GM23338 (cell line): ENCODE measurements at regions not wholly inside any gene's neighbourhood (a gene's known extent, or its start where the extent isn't known, plus 50 kb on each side); places are given as distances from the start of the nearest gene placed in this dataset.

Experiments used
- ATAC-seq: fragments of 200-7000 bp; cut with Tn5 transposase; 3 replicates; pipeline ENCODE4 v1.9.1; 2020
- DNase-seq: peaks from one replicate; pipeline ENCODE4 v3.0.0-alpha.2; 2015; ENCODE audit warnings: low spot score
- H2AFZ ChIP-seq: fragments of 200-600 bp; sonication (generic); 2 replicates; pipeline ENCODE4 v1.8.0; 2016; ENCODE audit warnings: antibody characterized with exemption, mild to moderate bottlenecking, moderate library complexity
- H3F3A ChIP-seq: fragments of 200-600 bp; sonication (generic); replicated peaks from 2 replicates; pipeline ENCODE4 v1.8.0; 2017; ENCODE audit warnings: antibody characterized with exemption, mixed run types, low read depth
- H3K27ac ChIP-seq: fragments of 200-600 bp; sonication (generic); 2 replicates; pipeline ENCODE4 v1.6.1; 2016; ENCODE audit warnings: low read depth
- H3K27me3 ChIP-seq: fragments of 200-600 bp; sonication (generic); 2 replicates; pipeline ENCODE4 v1.8.0; 2016; ENCODE audit warnings: mild to moderate bottlenecking, mixed run types, moderate library complexity; ENCODE audit not compliant: insufficient read depth
- H3K36me3 ChIP-seq: fragments of 200-600 bp; sonication (generic); 2 replicates; pipeline ENCODE4 v1.8.0; 2016; ENCODE audit warnings: mild to moderate bottlenecking; ENCODE audit not compliant: insufficient read depth
- H3K4me1 ChIP-seq: fragments of 200-600 bp; sonication (generic); 2 replicates; pipeline ENCODE4 v1.8.0; 2016; ENCODE audit warnings: mild to moderate bottlenecking, moderate library complexity; ENCODE audit not compliant: insufficient read depth
- H3K4me2 ChIP-seq: fragments of 200-600 bp; sonication (generic); 2 replicates; pipeline ENCODE4 v1.7.1; 2017; ENCODE audit warnings: mixed run types
- H3K4me3 ChIP-seq: fragments of 200-600 bp; sonication (generic); 2 replicates; pipeline ENCODE4 v1.6.1; 2016; ENCODE audit warnings: mixed run types
- H3K79me2 ChIP-seq: fragments of 200-600 bp; sonication (generic); replicated peaks from 2 replicates; pipeline ENCODE4 v1.8.0; 2017; ENCODE audit warnings: mild to moderate bottlenecking; ENCODE audit not compliant: insufficient read depth
- H3K9me2 ChIP-seq: fragments of 200-600 bp; sonication (generic); 2 replicates; pipeline ENCODE4 v1.8.0; 2017; ENCODE audit not compliant: insufficient read depth
- H4K20me1 ChIP-seq: fragments of 200-600 bp; sonication (generic); replicated peaks from 2 replicates; pipeline ENCODE4 v1.8.0; 2017; ENCODE audit warnings: mild to moderate bottlenecking; ENCODE audit not compliant: insufficient read depth
- H3K27ac Mint-ChIP-seq: 2 replicates; pipeline ENCODE4 v1.8.0; 2020; ENCODE audit warnings: inconsistent platforms, mild to moderate bottlenecking, moderate library complexity, mixed read lengths
- H3K27me3 Mint-ChIP-seq: 3 replicates; pipeline ENCODE4 v1.8.0; 2022; ENCODE audit warnings: low read depth, mild to moderate bottlenecking, moderate library complexity, mixed read lengths, inconsistent platforms; ENCODE audit not compliant: insufficient read depth, poor library complexity
- H3K36me3 Mint-ChIP-seq: 3 replicates; pipeline ENCODE4 v1.8.0; 2021; ENCODE audit warnings: low read depth, mild to moderate bottlenecking, inconsistent platforms, moderate library complexity, mixed read lengths
- H3K4me1 Mint-ChIP-seq: 3 replicates; pipeline ENCODE4 v1.8.0; 2020; ENCODE audit warnings: mild to moderate bottlenecking, inconsistent platforms, mixed read lengths
- H3K4me3 Mint-ChIP-seq: 3 replicates; pipeline ENCODE4 v1.8.0; 2021; ENCODE audit warnings: moderate library complexity, mild to moderate bottlenecking, inconsistent platforms, mixed read lengths
- H3K9me3 Mint-ChIP-seq: 3 replicates; pipeline ENCODE4 v1.8.0; 2020; ENCODE audit warnings: moderate library complexity, mild to moderate bottlenecking, inconsistent platforms, mixed read lengths
- EZH2phosphoT487 ChIP-seq: fragments of 200-600 bp; sonication (generic); IDR thresholded peaks from one replicate; pipeline ENCODE4 v1.8.1; 2018; ENCODE audit warnings: antibody characterized with exemption; ENCODE audit not compliant: unreplicated experiment
- NANOG ChIP-seq: IDR thresholded peaks from 2 replicates; pipeline ENCODE4 v1.6.1; 2016; ENCODE audit warnings: antibody characterized with exemption, borderline replicate concordance
- POLR2AphosphoS5 ChIP-seq: IDR thresholded peaks from 2 replicates; pipeline ENCODE4 v1.6.1; 2016; ENCODE audit warnings: antibody characterized with exemption, low read depth
- STAT1 ChIP-seq: IDR thresholded peaks from one replicate; pipeline ENCODE4 v1.6.1; 2016; ENCODE audit warnings: antibody characterized with exemption; ENCODE audit not compliant: unreplicated experiment
- ZNF114 ChIP-seq: fragments of 250-450 bp; sonication (Bioruptor Pico); IDR thresholded peaks from 2 replicates; pipeline ENCODE4 v1.5.0; 2020; ENCODE audit warnings: mild to moderate bottlenecking, moderate library complexity
- TF ChIP-seq, protein P1 (sequence below): fragments of 250-450 bp; sonication (Bioruptor Pico); IDR thresholded peaks from 2 replicates; pipeline ENCODE4 v1.5.0; 2020; ENCODE audit warnings: mild to moderate bottlenecking, moderate library complexity
- TF ChIP-seq, protein P2 (sequence below): IDR thresholded peaks from 2 replicates; pipeline ENCODE4 v1.6.1; 2016; ENCODE audit warnings: antibody characterized with exemption

DNA sequence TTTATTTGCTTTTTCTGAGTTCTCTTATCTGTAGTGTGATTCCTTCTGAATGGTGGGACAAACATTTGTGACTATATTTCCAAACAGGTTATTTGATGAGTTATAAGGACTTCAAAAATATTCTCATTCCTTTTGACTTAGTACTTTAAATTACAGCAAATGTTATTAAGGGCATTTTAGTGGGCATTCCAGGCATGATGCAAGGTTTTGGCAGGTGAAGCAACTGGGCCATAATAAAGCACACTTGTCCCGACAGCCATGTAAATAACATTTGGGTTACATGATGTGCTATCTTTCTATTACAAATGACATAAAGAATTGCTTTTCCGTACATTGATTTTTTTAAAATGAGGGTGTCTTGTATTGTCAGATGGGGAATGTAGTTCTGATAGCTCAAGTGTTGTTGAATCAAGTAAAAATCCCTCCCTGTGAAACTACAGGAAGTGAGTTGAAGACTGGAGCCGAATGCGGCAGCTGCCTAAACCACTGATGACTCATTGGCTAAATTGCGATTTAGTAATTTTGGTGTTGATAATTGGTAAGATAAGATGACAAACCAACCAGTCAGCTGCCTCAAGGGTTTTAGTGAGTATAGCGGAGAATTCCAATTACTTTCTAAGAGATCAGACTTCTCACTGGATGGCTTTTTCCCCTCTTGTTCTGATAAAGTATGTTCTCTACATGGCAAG is 231.3 kb upstream of the NPY start (continued):
- TF ChIP-seq, protein P1, sequence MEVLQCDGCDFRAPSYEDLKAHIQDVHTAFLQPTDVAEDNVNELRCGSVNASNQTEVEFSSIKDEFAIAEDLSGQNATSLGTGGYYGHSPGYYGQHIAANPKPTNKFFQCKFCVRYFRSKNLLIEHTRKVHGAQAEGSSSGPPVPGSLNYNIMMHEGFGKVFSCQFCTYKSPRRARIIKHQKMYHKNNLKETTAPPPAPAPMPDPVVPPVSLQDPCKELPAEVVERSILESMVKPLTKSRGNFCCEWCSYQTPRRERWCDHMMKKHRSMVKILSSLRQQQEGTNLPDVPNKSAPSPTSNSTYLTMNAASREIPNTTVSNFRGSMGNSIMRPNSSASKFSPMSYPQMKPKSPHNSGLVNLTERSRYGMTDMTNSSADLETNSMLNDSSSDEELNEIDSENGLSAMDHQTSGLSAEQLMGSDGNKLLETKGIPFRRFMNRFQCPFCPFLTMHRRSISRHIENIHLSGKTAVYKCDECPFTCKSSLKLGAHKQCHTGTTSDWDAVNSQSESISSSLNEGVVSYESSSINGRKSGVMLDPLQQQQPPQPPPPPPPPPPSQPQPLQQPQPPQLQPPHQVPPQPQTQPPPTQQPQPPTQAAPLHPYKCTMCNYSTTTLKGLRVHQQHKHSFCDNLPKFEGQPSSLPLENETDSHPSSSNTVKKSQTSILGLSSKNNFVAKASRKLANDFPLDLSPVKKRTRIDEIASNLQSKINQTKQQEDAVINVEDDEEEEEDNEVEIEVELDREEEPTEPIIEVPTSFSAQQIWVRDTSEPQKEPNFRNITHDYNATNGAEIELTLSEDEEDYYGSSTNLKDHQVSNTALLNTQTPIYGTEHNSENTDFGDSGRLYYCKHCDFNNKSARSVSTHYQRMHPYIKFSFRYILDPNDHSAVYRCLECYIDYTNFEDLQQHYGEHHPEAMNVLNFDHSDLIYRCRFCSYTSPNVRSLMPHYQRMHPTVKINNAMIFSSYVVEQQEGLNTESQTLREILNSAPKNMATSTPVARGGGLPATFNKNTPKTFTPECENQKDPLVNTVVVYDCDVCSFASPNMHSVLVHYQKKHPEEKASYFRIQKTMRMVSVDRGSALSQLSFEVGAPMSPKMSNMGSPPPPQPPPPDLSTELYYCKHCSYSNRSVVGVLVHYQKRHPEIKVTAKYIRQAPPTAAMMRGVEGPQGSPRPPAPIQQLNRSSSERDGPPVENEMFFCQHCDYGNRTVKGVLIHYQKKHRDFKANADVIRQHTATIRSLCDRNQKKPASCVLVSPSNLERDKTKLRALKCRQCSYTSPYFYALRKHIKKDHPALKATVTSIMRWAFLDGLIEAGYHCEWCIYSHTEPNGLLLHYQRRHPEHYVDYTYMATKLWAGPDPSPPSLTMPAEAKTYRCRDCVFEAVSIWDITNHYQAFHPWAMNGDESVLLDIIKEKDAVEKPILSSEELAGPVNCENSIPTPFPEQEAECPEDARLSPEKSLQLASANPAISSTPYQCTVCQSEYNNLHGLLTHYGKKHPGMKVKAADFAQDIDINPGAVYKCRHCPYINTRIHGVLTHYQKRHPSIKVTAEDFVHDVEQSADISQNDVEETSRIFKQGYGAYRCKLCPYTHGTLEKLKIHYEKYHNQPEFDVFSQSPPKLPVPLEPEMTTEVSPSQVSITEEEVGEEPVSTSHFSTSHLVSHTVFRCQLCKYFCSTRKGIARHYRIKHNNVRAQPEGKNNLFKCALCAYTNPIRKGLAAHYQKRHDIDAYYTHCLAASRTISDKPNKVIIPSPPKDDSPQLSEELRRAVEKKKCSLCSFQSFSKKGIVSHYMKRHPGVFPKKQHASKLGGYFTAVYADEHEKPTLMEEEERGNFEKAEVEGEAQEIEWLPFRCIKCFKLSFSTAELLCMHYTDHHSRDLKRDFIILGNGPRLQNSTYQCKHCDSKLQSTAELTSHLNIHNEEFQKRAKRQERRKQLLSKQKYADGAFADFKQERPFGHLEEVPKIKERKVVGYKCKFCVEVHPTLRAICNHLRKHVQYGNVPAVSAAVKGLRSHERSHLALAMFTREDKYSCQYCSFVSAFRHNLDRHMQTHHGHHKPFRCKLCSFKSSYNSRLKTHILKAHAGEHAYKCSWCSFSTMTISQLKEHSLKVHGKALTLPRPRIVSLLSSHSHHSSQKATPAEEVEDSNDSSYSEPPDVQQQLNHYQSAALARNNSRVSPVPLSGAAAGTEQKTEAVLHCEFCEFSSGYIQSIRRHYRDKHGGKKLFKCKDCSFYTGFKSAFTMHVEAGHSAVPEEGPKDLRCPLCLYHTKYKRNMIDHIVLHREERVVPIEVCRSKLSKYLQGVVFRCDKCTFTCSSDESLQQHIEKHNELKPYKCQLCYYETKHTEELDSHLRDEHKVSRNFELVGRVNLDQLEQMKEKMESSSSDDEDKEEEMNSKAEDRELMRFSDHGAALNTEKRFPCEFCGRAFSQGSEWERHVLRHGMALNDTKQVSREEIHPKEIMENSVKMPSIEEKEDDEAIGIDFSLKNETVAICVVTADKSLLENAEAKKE (CRISPR knock-in tag): no peak
- TF ChIP-seq POLR2AphosphoS5 (no peak), ZNF114 (CRISPR knock-in tag) (no peak), STAT1 (no peak), EZH2phosphoT487 (no peak)
- TF ChIP-seq, protein P2, sequence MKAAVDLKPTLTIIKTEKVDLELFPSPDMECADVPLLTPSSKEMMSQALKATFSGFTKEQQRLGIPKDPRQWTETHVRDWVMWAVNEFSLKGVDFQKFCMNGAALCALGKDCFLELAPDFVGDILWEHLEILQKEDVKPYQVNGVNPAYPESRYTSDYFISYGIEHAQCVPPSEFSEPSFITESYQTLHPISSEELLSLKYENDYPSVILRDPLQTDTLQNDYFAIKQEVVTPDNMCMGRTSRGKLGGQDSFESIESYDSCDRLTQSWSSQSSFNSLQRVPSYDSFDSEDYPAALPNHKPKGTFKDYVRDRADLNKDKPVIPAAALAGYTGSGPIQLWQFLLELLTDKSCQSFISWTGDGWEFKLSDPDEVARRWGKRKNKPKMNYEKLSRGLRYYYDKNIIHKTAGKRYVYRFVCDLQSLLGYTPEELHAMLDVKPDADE: no peak

DNA sequence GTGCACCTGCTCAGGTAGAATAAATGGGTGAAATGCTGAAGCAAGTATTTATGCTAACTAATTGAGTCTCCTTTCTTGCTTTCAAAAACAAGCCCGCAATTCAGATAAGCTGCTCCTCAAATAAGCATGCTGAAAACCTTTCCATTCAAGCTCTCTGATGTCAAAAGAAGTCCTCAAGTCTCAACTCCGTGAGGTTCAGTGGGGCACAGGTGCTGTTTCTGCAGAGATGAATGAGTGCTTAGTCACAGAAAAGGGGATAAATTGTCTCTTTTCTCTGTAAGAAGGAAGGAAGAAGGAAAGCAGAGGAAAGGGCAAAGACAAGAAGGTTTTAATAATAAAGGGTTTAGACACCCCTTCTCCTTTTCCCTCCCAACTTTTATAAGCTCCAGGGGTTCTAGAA is 229.8 kb upstream of the NPY start:
- ATAC-seq: no peak
- H3K4me3 Mint-ChIP-seq: no peak overlapping the region
- no peak for TF ChIP-seq STAT1
- TF ChIP-seq, protein P2: no peak
- TF ChIP-seq NANOG: no peak

More for the DNA sequence above, 229.8 kb upstream of the NPY start:
- Histone ChIP-seq H3K36me3 (no peaks in the 10 kb centered on the region), H3K27me3 (no peaks in the 10 kb centered on the region), H3K4me3 (no peak overlapping the region), H3K27ac (no peak overlapping the region), H4K20me1 (no peaks in the 10 kb centered on the region), H3K4me1 (no peaks in the 10 kb centered on the region), H2AFZ (no peak overlapping the region), H3K9me2 (peaks cover 13% of the 10 kb centered on the region; the same call in 1 of the 2 replicates), H3K4me2 (no peak overlapping the region), H3K79me2 (no peaks in the 10 kb centered on the region), H3F3A (no peaks in the 10 kb centered on the region)
- H3K36me3 Mint-ChIP-seq: peaks cover 4% of the 10 kb centered on the region; the same call in 1 of the 3 replicates
- DNase-seq: no peak
- no peaks in the 10 kb centered on the region for H3K9me3 Mint-ChIP-seq
- H3K4me1 Mint-ChIP-seq: peaks cover 19% of the 10 kb centered on the region
- H3K27ac Mint-ChIP-seq: no peak overlapping the region
- peaks cover 2% of the 10 kb centered on the region for H3K27me3 Mint-ChIP-seq
